ENCODE measurements at regions not wholly inside any gene's neighbourhood (a gene's known extent, or its start where the extent isn't known, plus 50 kb on each side); places are given as distances from the start of the nearest gene placed in this dataset.

GRCh38 chr6:55696501-55696900 is 117.5 kb upstream of the HMGCLL1 start:
- DNase-seq: no peak

- DNase-seq: no peak
Observed at GRCh38 chr6:55696041-55696440, 117.0 kb upstream of the HMGCLL1 start.

DNA sequence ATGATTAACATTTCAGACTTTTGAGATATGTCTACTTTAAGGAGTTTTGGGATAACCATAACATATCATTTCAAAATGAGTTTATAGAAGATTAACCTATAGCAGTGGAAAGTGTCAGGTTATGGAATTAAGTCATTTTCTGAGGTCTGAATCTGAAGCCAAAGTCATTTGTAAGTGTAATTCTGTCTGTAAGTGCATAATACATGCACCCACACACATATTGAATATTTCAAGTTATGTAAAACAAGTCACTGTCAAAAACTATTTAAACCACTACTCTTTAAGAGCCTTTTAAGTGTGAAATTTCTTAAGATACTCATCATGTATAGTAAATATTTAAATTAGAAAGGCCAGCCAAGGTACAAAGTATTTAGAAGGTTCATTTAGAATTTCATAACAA is 115.8 kb upstream of the HMGCLL1 start:
- no peak for DNase-seq

DNA sequence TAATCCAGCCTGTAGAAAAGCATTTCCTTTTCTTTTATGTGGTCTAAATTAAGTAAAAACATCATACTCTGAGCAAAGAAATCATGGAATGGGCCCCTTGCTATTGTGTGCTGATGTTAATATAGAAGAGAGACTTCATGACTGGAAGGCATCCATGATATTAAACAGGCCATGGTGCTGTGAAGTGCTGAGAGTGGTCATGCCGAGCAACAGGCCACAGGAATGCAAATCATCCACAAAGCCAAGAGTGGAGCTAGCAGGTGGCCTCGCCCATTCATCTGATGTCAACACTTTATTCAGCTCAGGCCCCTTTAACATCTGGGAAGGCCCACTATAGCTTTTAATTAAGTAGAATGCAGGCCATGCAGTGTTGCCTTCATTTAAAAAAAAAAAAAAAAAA is 115.2 kb upstream of the HMGCLL1 start:
- DNase-seq: no peak

DNA sequence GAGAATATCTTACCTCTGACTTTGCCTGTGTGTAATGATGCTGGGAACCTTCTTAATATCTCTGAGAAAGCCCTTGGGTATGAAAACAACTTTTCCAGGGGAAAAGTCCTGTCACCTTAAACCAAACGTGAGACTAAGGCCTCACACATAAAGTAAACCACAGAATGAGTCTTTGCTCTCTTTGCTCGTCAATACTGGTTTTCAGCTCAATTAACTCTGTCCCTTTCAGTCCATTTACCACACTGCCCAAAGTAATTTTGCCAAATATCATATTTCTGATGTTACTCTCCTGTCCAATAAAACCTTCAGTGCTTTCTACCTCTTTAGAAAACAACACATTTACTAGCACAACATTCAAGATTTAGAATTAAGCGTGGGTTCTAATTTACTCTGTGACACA is 100.5 kb upstream of the HMGCLL1 start:
- no peak for DNase-seq

DNA sequence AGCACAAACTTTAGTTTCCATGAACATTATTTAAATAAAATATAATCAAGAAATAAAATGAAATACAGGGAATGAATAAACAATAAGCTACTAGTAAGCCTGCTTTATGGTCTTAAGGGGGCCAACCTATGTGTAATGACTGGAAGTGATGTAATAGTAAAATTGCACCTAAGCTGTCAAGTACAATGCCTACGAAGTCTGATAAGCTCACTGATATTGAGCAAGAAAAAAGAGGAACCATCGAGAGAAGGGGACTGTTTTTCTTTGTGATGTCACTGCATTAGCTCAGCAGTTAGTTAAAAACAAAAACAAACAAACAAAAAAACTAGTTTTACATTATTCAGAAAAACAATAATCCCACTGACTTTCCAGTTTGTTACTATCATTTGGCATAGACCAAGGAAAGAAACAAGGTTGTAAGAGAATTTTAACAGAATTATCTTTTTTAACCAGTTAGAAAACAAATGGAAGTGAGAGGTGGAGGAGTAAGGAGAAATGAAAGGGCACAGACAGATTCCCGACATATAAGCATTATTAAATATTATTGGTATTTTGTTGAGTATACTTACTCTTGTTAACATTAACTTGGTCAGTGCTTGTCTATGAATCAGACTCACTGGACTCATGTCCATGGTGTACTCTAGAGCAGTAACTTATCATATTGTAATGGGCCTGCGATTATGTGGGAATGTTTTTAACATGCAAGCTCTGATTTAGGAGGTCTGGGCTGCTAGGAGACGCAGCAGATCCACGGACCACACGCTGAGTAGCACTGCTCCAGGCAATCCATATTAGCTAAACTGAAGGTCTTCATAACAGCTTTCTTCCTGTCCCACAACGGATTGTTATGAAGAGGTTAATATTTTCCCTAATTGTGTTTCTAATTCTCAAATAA is 99.6 kb upstream of the HMGCLL1 start:
- DNase-seq: no peak

GRCh38 chr6:55676736-55677135 is 97.7 kb upstream of the HMGCLL1 start:
- no peak for DNase-seq

DNA sequence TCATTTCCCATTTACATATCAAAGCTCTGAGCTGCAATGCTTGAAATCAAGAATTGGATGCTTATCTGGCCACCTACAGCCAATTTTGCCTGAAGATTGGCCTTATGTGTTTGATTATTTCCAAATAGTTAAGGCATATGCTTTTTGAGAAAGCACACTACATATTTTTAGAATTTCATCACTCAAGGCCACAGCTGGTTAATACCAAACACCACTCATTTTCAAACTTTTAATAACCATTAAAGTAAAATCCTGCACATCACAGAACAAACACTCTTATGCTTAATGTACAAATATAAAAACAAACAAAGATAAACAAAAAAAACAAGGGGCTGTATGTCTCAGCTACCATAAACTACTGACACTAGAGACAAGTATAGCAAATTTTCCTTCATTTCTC is 96.9 kb upstream of the HMGCLL1 start:
- no peak for DNase-seq

GRCh38 chr6:55674672-55675071 is 95.7 kb upstream of the HMGCLL1 start:
- no peak for DNase-seq

- DNase-seq: no peak
Observed at GRCh38 chr6:55670850-55671413, 91.9 kb upstream of the HMGCLL1 start.

- DNase-seq: no peak
Observed at GRCh38 chr6:55669028-55669427, 90.0 kb upstream of the HMGCLL1 start.

GRCh38 chr6:55668591-55668990 is 89.6 kb upstream of the HMGCLL1 start:
- no peak for DNase-seq

DNA sequence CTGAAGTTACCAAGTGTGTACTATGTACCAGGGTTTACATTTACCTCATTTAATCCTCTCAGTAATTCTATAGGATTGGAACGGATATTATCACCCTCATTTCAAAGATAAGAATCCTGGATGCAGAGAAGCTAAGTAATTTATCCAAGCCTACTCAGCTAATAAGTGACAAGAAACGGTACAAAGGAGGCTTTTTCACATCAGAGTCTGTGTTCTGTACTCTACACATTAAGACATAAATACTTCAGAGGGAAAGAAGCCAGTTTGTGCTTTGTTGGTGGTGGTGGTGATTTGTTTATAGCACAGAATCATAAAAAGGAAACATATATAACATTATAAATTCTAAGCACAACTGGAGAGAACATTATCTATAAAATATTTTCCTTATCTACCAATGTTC is 88.3 kb upstream of the HMGCLL1 start:
- no peak for DNase-seq

DNA sequence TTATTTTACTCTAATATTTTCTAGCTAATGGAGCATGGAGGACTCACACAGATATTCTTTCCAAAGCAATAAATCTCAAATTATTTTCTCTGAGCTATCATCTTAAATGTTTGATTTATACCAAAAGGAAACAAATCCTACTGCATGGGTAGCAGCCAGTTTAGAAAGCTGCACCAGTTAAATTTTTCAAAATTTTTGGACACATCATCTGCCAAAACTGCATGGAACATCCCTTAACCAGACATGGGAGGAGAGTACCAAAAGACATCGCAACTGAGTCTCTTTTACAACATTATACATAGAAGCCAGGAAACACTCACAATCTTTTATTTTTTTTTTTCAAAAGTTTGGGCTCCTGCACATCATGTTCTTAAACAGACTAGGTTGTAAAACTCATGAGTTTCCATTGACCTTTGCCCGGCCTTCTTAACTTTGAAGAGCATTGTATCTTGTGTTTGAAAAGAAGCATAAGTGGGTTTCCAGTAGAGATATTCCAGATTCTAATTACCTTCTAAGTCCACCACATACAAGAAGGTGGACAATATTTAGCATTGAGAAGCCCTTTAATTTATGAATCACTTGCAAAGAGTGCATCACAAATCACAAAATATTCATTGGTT is 87.7 kb upstream of the HMGCLL1 start:
- no peak for DNase-seq

DNA sequence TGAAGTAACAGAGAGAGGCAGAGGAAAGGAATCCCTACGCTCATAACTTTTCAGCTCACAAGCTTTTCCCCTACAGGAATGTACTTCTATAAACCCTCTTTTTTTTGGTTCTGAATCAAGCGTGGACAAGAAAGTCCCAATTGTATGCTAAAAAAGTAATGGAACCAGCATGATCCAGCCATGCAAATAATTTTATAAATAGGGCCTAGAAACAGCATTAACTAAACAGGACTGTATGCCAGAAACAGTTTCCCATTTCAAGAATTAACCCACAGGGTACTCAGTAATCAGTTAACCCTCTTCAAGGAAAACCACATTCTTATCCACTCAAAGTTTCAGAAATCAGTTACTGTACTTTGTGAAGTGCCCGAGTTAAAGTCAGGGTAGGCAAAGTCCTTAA is 87.0 kb upstream of the HMGCLL1 start:
- no peak for DNase-seq

DNA sequence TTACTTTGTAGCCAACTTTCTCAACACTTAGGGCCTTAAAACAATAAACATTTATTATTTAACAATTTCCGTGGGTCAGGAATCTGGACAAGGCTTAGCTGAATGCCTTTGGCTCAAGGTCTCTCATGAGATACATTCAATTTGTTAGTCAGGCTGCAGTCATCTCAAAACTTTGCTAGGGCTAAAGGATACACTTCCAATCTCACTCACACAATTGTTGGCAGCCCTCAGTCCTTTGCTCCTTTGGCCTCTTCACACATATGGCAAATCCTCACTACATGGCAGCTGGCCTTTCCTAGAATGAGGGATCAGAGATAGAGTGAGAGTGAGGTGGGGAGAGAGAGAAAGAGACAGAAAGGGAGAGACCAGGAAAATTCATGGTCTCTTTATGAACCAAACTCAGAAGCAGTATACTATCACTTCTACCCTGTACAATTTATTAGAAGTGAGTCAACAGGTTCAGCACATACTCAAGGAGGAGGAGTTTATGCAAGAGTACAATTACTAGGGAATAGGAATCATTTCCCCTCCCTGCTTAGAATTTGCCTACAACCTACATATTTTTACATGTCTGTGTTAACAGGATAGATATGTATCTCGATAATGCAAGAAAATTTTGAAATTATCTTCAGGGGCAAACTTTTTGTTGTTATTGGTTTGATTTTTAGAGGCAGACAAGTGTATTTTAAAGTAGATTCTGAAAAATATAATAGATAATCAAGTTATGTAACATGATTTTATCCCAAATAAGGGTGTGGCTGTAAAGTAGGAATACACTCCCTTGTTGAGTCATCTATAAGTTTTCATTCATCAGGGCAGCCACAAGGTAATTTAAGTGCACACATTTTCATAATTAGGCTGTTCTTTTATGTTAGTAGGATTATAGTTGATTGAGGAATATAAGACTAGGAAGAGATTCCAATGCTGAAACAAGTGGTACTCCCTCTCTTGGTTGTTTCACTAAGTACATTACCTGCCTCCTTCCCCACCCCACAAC is 85.9 kb upstream of the HMGCLL1 start:
- no peak for DNase-seq

GRCh38 chr6:55663914-55664313 is 84.9 kb upstream of the HMGCLL1 start:
- DNase-seq: no peak

GRCh38 chr6:55659304-55659703 is 80.3 kb upstream of the HMGCLL1 start:
- no peak for DNase-seq

DNA sequence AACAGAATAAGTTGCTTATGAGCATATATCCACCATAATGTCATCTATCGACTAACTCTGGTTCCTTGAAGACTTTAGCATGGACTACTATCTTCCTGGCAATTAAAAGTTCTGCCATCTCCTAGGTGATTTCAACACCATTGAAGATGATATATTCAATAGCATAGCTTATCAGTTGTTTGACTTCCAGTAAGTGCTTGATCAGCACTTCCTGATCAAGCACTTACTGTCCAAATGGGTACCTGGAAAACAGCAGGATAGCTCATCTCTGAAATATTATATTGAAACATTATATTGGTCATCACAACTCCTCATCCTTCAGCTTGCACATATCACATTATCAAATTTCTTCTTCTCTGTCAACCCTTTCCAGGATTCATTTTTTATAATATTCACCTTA is 75.5 kb upstream of the HMGCLL1 start:
- DNase-seq: no peak

DNA sequence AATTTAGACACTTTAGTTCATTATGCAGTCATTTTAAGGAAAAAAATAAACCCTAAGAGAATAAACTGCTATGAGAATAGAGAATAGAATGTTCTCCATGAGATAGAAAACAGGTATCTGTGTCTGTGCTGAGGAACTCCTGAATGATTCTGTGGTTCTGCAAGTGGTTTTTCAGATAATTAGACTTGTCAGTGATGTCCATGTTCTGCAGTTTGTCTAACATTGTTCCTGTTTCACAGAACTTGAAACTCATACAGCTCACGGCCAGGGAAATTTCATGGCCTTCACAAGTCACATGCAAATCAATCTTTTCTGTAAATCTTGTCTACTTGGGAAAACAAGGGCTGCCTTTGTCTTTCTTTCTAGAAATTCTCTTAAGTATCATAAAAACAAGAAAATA is 73.4 kb upstream of the HMGCLL1 start:
- DNase-seq: no peak

- no peak for DNase-seq
Observed at GRCh38 chr6:55651015-55651414, 72.0 kb upstream of the HMGCLL1 start.

DNA sequence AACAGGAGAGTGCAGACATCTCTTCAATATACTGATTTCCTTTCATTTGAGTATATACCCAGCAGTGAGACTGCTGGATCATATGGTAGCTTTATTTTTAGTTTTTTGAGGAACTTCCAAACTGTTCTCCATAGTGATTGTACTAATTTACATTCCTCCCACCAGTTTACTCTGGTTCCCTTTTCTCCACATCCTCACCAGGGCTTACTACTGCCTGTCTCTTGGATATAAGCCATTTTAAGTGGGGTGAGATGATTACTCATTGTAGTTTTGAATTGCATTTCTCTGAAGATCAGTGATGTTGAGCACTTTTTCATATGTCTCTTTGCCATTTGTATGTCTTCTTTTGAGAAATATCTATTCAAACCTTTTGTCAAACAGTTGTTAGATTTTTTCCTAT is 64.9 kb upstream of the HMGCLL1 start:
- DNase-seq: no peak

GRCh38 chr6:55642366-55642765 is 63.4 kb upstream of the HMGCLL1 start:
- DNase-seq: no peak
